ENCODE measurements at regions not wholly inside any gene's neighbourhood (a gene's known extent, or its start where the extent isn't known, plus 50 kb on each side); places are given as distances from the start of the nearest gene placed in this dataset.

- no peaks in the 10 kb centered on the region for H3K27me3 ChIP-seq
- no peak for TF ChIP-seq CTCF (IDR thresholded peaks at IDR 0.05)
- H3K36me3 ChIP-seq = no peaks in the 10 kb centered on the region
- intact Hi-C loops (cut with DNase I; ENCODE audit: low total_unique reads) = no loop called here
- H3K9me3 ChIP-seq = no peaks in the 10 kb centered on the region
- H3K4me3 ChIP-seq = no peak overlapping the region
- DNase-seq = peak in 1 of 2 donors; percentile 51
- peaks cover 0 to 16% (median 9%) of the 10 kb centered on the region in 4 donors for H3K4me1 ChIP-seq
- H3K27ac ChIP-seq = peak overlapping the region in 1 of 2 donors; percentile 21
Observed at GRCh38 chr10:4315551-4315950, 510.5 kb upstream of the AKR1E2 start.

- intact Hi-C loops (cut with DNase I; ENCODE audit: low total_unique reads) = no loop called here
- H3K9me3 ChIP-seq = no peaks in the 10 kb centered on the region
- H3K27ac ChIP-seq = no peak overlapping the region
- DNase-seq = no peak
- no peak for TF ChIP-seq CTCF (IDR thresholded peaks at IDR 0.05)
- no peak overlapping the region for H3K4me3 ChIP-seq
- H3K27me3 ChIP-seq = no peaks in the 10 kb centered on the region
- H3K4me1 ChIP-seq = peaks cover 0 to 16% (median 10%) of the 10 kb centered on the region in 4 donors
- no peaks in the 10 kb centered on the region for H3K36me3 ChIP-seq
Observed at GRCh38 chr10:4313051-4313450, 513.0 kb upstream of the AKR1E2 start.

GRCh38 chr10:4312051-4312835 is 513.8 kb upstream of the AKR1E2 start:
- H3K27ac ChIP-seq = no peak overlapping the region
- TF ChIP-seq CTCF (IDR thresholded peaks at IDR 0.05) = no peak

GRCh38 chr10:4310172-4310571 is 515.8 kb upstream of the AKR1E2 start:
- intact Hi-C loops (cut with DNase I; ENCODE audit: low total_unique reads) = no loop called here
- Histone ChIP-seq H3K27ac (no peak overlapping the region), H3K27me3 (no peaks in the 10 kb centered on the region), H3K4me3 (no peak overlapping the region), H3K9me3 (no peaks in the 10 kb centered on the region), H3K36me3 (no peaks in the 10 kb centered on the region), H3K4me1 (peaks cover 0 to 18% (median 6%) of the 10 kb centered on the region in 4 donors)
- DNase-seq = no peak
- no peak for TF ChIP-seq CTCF (IDR thresholded peaks at IDR 0.05)

More at GRCh38 chr10:4312051-4312835, 513.8 kb upstream of the AKR1E2 start:
- H3K36me3 ChIP-seq = no peaks in the 10 kb centered on the region
- peaks cover 0 to 25% (median 11%) of the 10 kb centered on the region in 4 donors for H3K4me1 ChIP-seq
- no peak overlapping the region for H3K4me3 ChIP-seq
- intact Hi-C loops (cut with DNase I; ENCODE audit: low total_unique reads) = no loop called here
- no peaks in the 10 kb centered on the region for H3K9me3 ChIP-seq
- no peak for DNase-seq
- H3K27me3 ChIP-seq = no peaks in the 10 kb centered on the region

- no peak for TF ChIP-seq CTCF (IDR thresholded peaks at IDR 0.05)
- H3K4me1 ChIP-seq = peaks cover 0 to 15% (median 5%) of the 10 kb centered on the region in 4 donors
- no peaks in the 10 kb centered on the region for H3K36me3 ChIP-seq
- intact Hi-C loops (cut with DNase I; ENCODE audit: low total_unique reads) = no loop called here
- no peak overlapping the region for H3K4me3 ChIP-seq
- H3K27me3 ChIP-seq = no peaks in the 10 kb centered on the region
- no peak overlapping the region for H3K27ac ChIP-seq
- DNase-seq = no peak
- H3K9me3 ChIP-seq = no peaks in the 10 kb centered on the region
Observed at GRCh38 chr10:4307910-4308309, 518.1 kb upstream of the AKR1E2 start.
